GM23338 (cell line): ENCODE measurements at regions not wholly inside any gene's neighbourhood (a gene's known extent, or its start where the extent isn't known, plus 50 kb on each side); places are given as distances from the start of the nearest gene placed in this dataset.

Source experiments
- ATAC-seq: fragments of 200-7000 bp; cut with Tn5 transposase; 3 replicates; pipeline ENCODE4 v1.9.1; 2020
- DNase-seq: peaks from one replicate; pipeline ENCODE4 v3.0.0-alpha.2; 2015; ENCODE audit warnings: low spot score
- H2AFZ ChIP-seq: fragments of 200-600 bp; sonication (generic); 2 replicates; pipeline ENCODE4 v1.8.0; 2016; ENCODE audit warnings: antibody characterized with exemption, mild to moderate bottlenecking, moderate library complexity
- H3F3A ChIP-seq: fragments of 200-600 bp; sonication (generic); replicated peaks from 2 replicates; pipeline ENCODE4 v1.8.0; 2017; ENCODE audit warnings: antibody characterized with exemption, mixed run types, low read depth
- H3K27ac ChIP-seq: fragments of 200-600 bp; sonication (generic); 2 replicates; pipeline ENCODE4 v1.6.1; 2016; ENCODE audit warnings: low read depth
- H3K27me3 ChIP-seq: fragments of 200-600 bp; sonication (generic); 2 replicates; pipeline ENCODE4 v1.8.0; 2016; ENCODE audit warnings: mild to moderate bottlenecking, mixed run types, moderate library complexity; ENCODE audit not compliant: insufficient read depth
- H3K36me3 ChIP-seq: fragments of 200-600 bp; sonication (generic); 2 replicates; pipeline ENCODE4 v1.8.0; 2016; ENCODE audit warnings: mild to moderate bottlenecking; ENCODE audit not compliant: insufficient read depth
- H3K4me1 ChIP-seq: fragments of 200-600 bp; sonication (generic); 2 replicates; pipeline ENCODE4 v1.8.0; 2016; ENCODE audit warnings: mild to moderate bottlenecking, moderate library complexity; ENCODE audit not compliant: insufficient read depth
- H3K4me2 ChIP-seq: fragments of 200-600 bp; sonication (generic); 2 replicates; pipeline ENCODE4 v1.7.1; 2017; ENCODE audit warnings: mixed run types
- H3K4me3 ChIP-seq: fragments of 200-600 bp; sonication (generic); 2 replicates; pipeline ENCODE4 v1.6.1; 2016; ENCODE audit warnings: mixed run types
- H3K79me2 ChIP-seq: fragments of 200-600 bp; sonication (generic); replicated peaks from 2 replicates; pipeline ENCODE4 v1.8.0; 2017; ENCODE audit warnings: mild to moderate bottlenecking; ENCODE audit not compliant: insufficient read depth
- H3K9me2 ChIP-seq: fragments of 200-600 bp; sonication (generic); 2 replicates; pipeline ENCODE4 v1.8.0; 2017; ENCODE audit not compliant: insufficient read depth
- H4K20me1 ChIP-seq: fragments of 200-600 bp; sonication (generic); replicated peaks from 2 replicates; pipeline ENCODE4 v1.8.0; 2017; ENCODE audit warnings: mild to moderate bottlenecking; ENCODE audit not compliant: insufficient read depth
- H3K27ac Mint-ChIP-seq: 2 replicates; pipeline ENCODE4 v1.8.0; 2020; ENCODE audit warnings: inconsistent platforms, mild to moderate bottlenecking, moderate library complexity, mixed read lengths
- H3K27me3 Mint-ChIP-seq: 3 replicates; pipeline ENCODE4 v1.8.0; 2022; ENCODE audit warnings: low read depth, mild to moderate bottlenecking, moderate library complexity, mixed read lengths, inconsistent platforms; ENCODE audit not compliant: insufficient read depth, poor library complexity
- H3K36me3 Mint-ChIP-seq: 3 replicates; pipeline ENCODE4 v1.8.0; 2021; ENCODE audit warnings: low read depth, mild to moderate bottlenecking, inconsistent platforms, moderate library complexity, mixed read lengths
- H3K4me1 Mint-ChIP-seq: 3 replicates; pipeline ENCODE4 v1.8.0; 2020; ENCODE audit warnings: mild to moderate bottlenecking, inconsistent platforms, mixed read lengths
- H3K4me3 Mint-ChIP-seq: 3 replicates; pipeline ENCODE4 v1.8.0; 2021; ENCODE audit warnings: moderate library complexity, mild to moderate bottlenecking, inconsistent platforms, mixed read lengths
- H3K9me3 Mint-ChIP-seq: 3 replicates; pipeline ENCODE4 v1.8.0; 2020; ENCODE audit warnings: moderate library complexity, mild to moderate bottlenecking, inconsistent platforms, mixed read lengths
- CREB1 ChIP-seq: fragments of 250-450 bp; sonication (Bioruptor Pico); IDR thresholded peaks from 2 replicates; pipeline ENCODE4 v1.5.0; 2020; ENCODE audit warnings: low read depth, mild to moderate bottlenecking, moderate library complexity
- CTCF ChIP-seq, 2 experiments: fragments of 200-600 bp in 1 of 2; sonication (generic) in 1 of 2; conservative IDR thresholded peaks; 2 replicates each; pipeline versions ENCODE4 v1.5.1 to v1.6.1; 2016 to 2017; ENCODE audit warnings: antibody characterized with exemption in 2 of 2, low read depth in 2 of 2, mild to moderate bottlenecking in 2 of 2, moderate library complexity in 1 of 2
- ETS1 ChIP-seq: IDR thresholded peaks from 2 replicates; pipeline ENCODE4 v1.6.1; 2016; ENCODE audit warnings: antibody characterized with exemption
- EZH2 ChIP-seq: fragments of 200-600 bp; sonication (generic); IDR thresholded peaks from one replicate; pipeline ENCODE4 v1.8.0; 2017; ENCODE audit warnings: antibody characterized with exemption, mild to moderate bottlenecking, low read depth; ENCODE audit not compliant: unreplicated experiment
- EZH2phosphoT487 ChIP-seq: fragments of 200-600 bp; sonication (generic); IDR thresholded peaks from one replicate; pipeline ENCODE4 v1.8.1; 2018; ENCODE audit warnings: antibody characterized with exemption; ENCODE audit not compliant: unreplicated experiment
- JUNB ChIP-seq: IDR thresholded peaks from one replicate; pipeline ENCODE4 v1.6.1; 2016; ENCODE audit warnings: antibody characterized with exemption; ENCODE audit not compliant: unreplicated experiment
- NANOG ChIP-seq: IDR thresholded peaks from 2 replicates; pipeline ENCODE4 v1.6.1; 2016; ENCODE audit warnings: antibody characterized with exemption, borderline replicate concordance
- POLR2AphosphoS5 ChIP-seq: IDR thresholded peaks from 2 replicates; pipeline ENCODE4 v1.6.1; 2016; ENCODE audit warnings: antibody characterized with exemption, low read depth
- REST ChIP-seq: IDR thresholded peaks from one replicate; pipeline ENCODE4 v1.6.1; 2018; ENCODE audit warnings: antibody characterized with exemption; ENCODE audit not compliant: unreplicated experiment
- STAT1 ChIP-seq: IDR thresholded peaks from one replicate; pipeline ENCODE4 v1.6.1; 2016; ENCODE audit warnings: antibody characterized with exemption; ENCODE audit not compliant: unreplicated experiment
- ZNF114 ChIP-seq: fragments of 250-450 bp; sonication (Bioruptor Pico); IDR thresholded peaks from 2 replicates; pipeline ENCODE4 v1.5.0; 2020; ENCODE audit warnings: mild to moderate bottlenecking, moderate library complexity
- ZNF331 ChIP-seq: fragments of 250-450 bp; sonication (Bioruptor Pico); IDR thresholded peaks from 2 replicates; pipeline ENCODE4 v1.5.0; 2020; ENCODE audit warnings: low read depth, mild to moderate bottlenecking, moderate library complexity
- ZNF462 ChIP-seq: fragments of 250-450 bp; sonication (Bioruptor Pico); IDR thresholded peaks from 2 replicates; pipeline ENCODE4 v1.5.0; 2020; ENCODE audit warnings: mild to moderate bottlenecking, moderate library complexity

GRCh38 chr2:167331636-167332232, 443.5 kb downstream of the XIRP2 start:
- H3K27me3 ChIP-seq = no peaks in the 10 kb centered on the region
- H3K9me2 ChIP-seq = no peaks in the 10 kb centered on the region
- ATAC-seq (peak; percentile 89), DNase-seq (peak; percentile 89)
- TF ChIP-seq CREB1 (CRISPR knock-in tag) (peak; percentile 63; the same call in 1 of the 2 replicates), STAT1 (no peak), POLR2AphosphoS5 (no peak), EZH2 (no peak), JUNB (no peak), REST (no peak), ZNF114 (CRISPR knock-in tag) (0 out of 2 replicates have a peak, but pooled peaks have one; percentile 45), EZH2phosphoT487 (no peak), ZNF331 (CRISPR knock-in tag) (no peak), ETS1 (peak; percentile 51; the same call in 1 of the 2 replicates), CTCF (conservative IDR thresholded peaks at IDR 0.05; ENCODE audit: low read depth in 2 of 2) (peak; percentile 67 to 70), ZNF462 (CRISPR knock-in tag) (peak; percentile 100), NANOG (peak; percentile 81; the same call in 1 of the 2 replicates)
- H3K36me3 ChIP-seq = no peaks in the 10 kb centered on the region
- H3K9me3 Mint-ChIP-seq = peaks cover 7% of the 10 kb centered on the region; the same call in 2 of the 3 replicates
- peaks cover 17% of the 10 kb centered on the region for H3K27me3 Mint-ChIP-seq
- peak overlapping the region; percentile 59 for H3K4me2 ChIP-seq
- H3K36me3 Mint-ChIP-seq = peaks cover 17% of the 10 kb centered on the region; the same call in 2 of the 3 replicates
- H3K27ac Mint-ChIP-seq = peak overlapping the region; percentile 82
- H3K4me3 ChIP-seq = peak overlapping the region; percentile 14; the same call in 1 of the 2 replicates
- no peaks in the 10 kb centered on the region for H4K20me1 ChIP-seq
- H3K4me3 Mint-ChIP-seq = peak overlapping the region; percentile 50; the same call in 2 of the 3 replicates
- H3K4me1 Mint-ChIP-seq = peaks cover 82% of the 10 kb centered on the region
- H3F3A ChIP-seq = peaks cover 8% of the 10 kb centered on the region
- H3K79me2 ChIP-seq = peaks cover 95% of the 10 kb centered on the region
- H3K4me1 ChIP-seq = peaks cover 62% of the 10 kb centered on the region
- no peak overlapping the region for H2AFZ ChIP-seq
- peak overlapping the region; percentile 87 for H3K27ac ChIP-seq
